Aorta (tissue), 5 donors: ENCODE measurements at regions not wholly inside any gene's neighbourhood (a gene's known extent, or its start where the extent isn't known, plus 50 kb on each side); places are given as distances from the start of the nearest gene placed in this dataset.

Experiments used
- ATAC-seq: fragments of 200-7000 bp; cut with Tn5 transposase; one replicate; pipeline ENCODE4 v1.9.1; 2022; ENCODE audit warnings: moderate library complexity; ENCODE audit not compliant: low FRiP score
- DNase-seq, 2 donors: peaks; one replicate each; pipeline ENCODE4 v3.0.0-alpha.2; 2020
- H3K27ac ChIP-seq, 2 donors: one replicate each; pipeline ENCODE4 v1.5.1; 2013; ENCODE audit warnings: low read length in 2 of 2, mild to moderate bottlenecking in 2 of 2, moderate library complexity in 2 of 2, control low read depth in 1 of 2, inconsistent platforms in 1 of 2, low read depth in 1 of 2
- H3K27me3 ChIP-seq, 2 donors: one replicate each; pipeline ENCODE4 v1.6.1; 2013; ENCODE audit warnings: control low read depth in 1 of 2, low read length in 1 of 2, mild to moderate bottlenecking in 1 of 2, moderate library complexity in 1 of 2; ENCODE audit not compliant: insufficient read depth in 2 of 2, control insufficient read depth in 1 of 2
- H3K36me3 ChIP-seq, 2 donors: one replicate each; pipeline ENCODE4 v1.6.1; 2013; ENCODE audit warnings: control low read depth in 1 of 2, low read length in 1 of 2, mild to moderate bottlenecking in 1 of 2; ENCODE audit not compliant: insufficient read depth in 2 of 2, control insufficient read depth in 1 of 2
- H3K4me1 ChIP-seq, 2 donors: one replicate each; pipeline ENCODE4 v1.6.1; 2013; ENCODE audit warnings: low read length in 2 of 2, control low read depth in 1 of 2, mild to moderate bottlenecking in 1 of 2, moderate library complexity in 1 of 2; ENCODE audit not compliant: insufficient read depth in 2 of 2, control insufficient read depth in 1 of 2
- H3K4me3 ChIP-seq, 2 donors: one replicate each; pipeline ENCODE4 v1.5.1; 2013; ENCODE audit warnings: low read length in 2 of 2, control low read depth in 1 of 2, mild to moderate bottlenecking in 1 of 2
- H3K9me3 ChIP-seq: one replicate; pipeline ENCODE4 v1.6.1; 2013; ENCODE audit warnings: mild to moderate bottlenecking, low read length; ENCODE audit not compliant: control insufficient read depth
- WGBS, 2 donors: extraction: QIAGEN DNeasy Blood & Tissue Kit; methylation state at CpG; one replicate each; pipeline ENCODE4 v1.1.7; 2013; 5-methylcytosine and 5-hydroxymethylcytosine counted together
- intact Hi-C, 2 donors: fragments of 100-400 bp; cut with DNase I; formaldehyde crosslinking; loops; one replicate each; pipeline versions ENCODE4 v1.14.2 to v1.15.0; 2022
- donor health status: healthy with polysubstance abuse.
- donor health status: Bipolar disorder and iron deficiency.
- donor health status: DM: no; HTN: no; CAD: no.
- donor health status: DM: no; HTN: no; CAD: no.
- donor health status: DM: yes; HTN: yes; CAD: no.

GRCh38 chr1:240004086-240004749 is 87.5 kb upstream of the FMN2 start:
- Histone ChIP-seq H3K4me1 (no peaks in the 10 kb centered on the region), H3K27ac (no peak overlapping the region), H3K4me3 (no peak overlapping the region), H3K9me3 (peaks cover 2% of the 10 kb centered on the region), H3K27me3 (no peaks in the 10 kb centered on the region), H3K36me3 (no peaks in the 10 kb centered on the region)
- ATAC-seq (no peak), DNase-seq (no peak)
- intact Hi-C loops: no loop called here
- WGBS, 2 donors: 56 to 64% methylated on average over 12 of the region's 12 CpGs

GRCh38 chr1:240005997-240006650 is 85.6 kb upstream of the FMN2 start:
- H3K27ac ChIP-seq: no peak overlapping the region
- ATAC-seq (no peak), DNase-seq (no peak)
- intact Hi-C loops: no loop called here
- H3K27me3 ChIP-seq: no peaks in the 10 kb centered on the region
- no peaks in the 10 kb centered on the region for H3K4me1 ChIP-seq
- 77 to 79% methylated on average over 5 of the region's 5 CpGs for WGBS, 2 donors
- peaks cover 9% of the 10 kb centered on the region for H3K9me3 ChIP-seq
- H3K4me3 ChIP-seq: no peak overlapping the region
- no peaks in the 10 kb centered on the region for H3K36me3 ChIP-seq

GRCh38 chr1:240008298-240008697 is 83.4 kb upstream of the FMN2 start:
- DNase-seq (no peak), ATAC-seq (no peak)
- H3K4me3 ChIP-seq: no peak overlapping the region
- WGBS, 2 donors: 52 to 62% methylated on average over 5 of the region's 5 CpGs
- no peaks in the 10 kb centered on the region for H3K27me3 ChIP-seq
- intact Hi-C loops: no loop called here
- no peaks in the 10 kb centered on the region for H3K36me3 ChIP-seq
- H3K27ac ChIP-seq: no peak overlapping the region
- H3K9me3 ChIP-seq: peaks cover 7% of the 10 kb centered on the region
- H3K4me1 ChIP-seq: no peaks in the 10 kb centered on the region

- Histone ChIP-seq H3K4me3 (no peak overlapping the region), H3K9me3 (peaks cover 8% of the 10 kb centered on the region), H3K27ac (no peak overlapping the region), H3K36me3 (no peaks in the 10 kb centered on the region), H3K27me3 (no peaks in the 10 kb centered on the region), H3K4me1 (no peaks in the 10 kb centered on the region)
- ATAC-seq (no peak), DNase-seq (no peak)
- WGBS, 2 donors: 68 to 69% methylated on average over 5 of the region's 5 CpGs
- intact Hi-C loops: no loop called here
Observed at GRCh38 chr1:240014051-240014450, 77.6 kb upstream of the FMN2 start.

- intact Hi-C loops: no loop called here
- ATAC-seq (no peak), DNase-seq (no peak)
- Histone ChIP-seq H3K27ac (no peak overlapping the region), H3K36me3 (no peaks in the 10 kb centered on the region), H3K9me3 (peaks cover under 1% of the 10 kb centered on the region), H3K4me3 (no peak overlapping the region), H3K27me3 (no peaks in the 10 kb centered on the region), H3K4me1 (no peaks in the 10 kb centered on the region)
- WGBS, 2 donors: 88% methylated on average over 1 of the region's 1 CpG
Observed at GRCh38 chr1:240018617-240019016, 73.1 kb upstream of the FMN2 start.

GRCh38 chr1:240019524-240019923 is 72.2 kb upstream of the FMN2 start:
- intact Hi-C loops: no loop called here
- Histone ChIP-seq H3K27me3 (no peaks in the 10 kb centered on the region), H3K4me1 (no peaks in the 10 kb centered on the region), H3K4me3 (no peak overlapping the region), H3K9me3 (no peaks in the 10 kb centered on the region), H3K27ac (no peak overlapping the region), H3K36me3 (no peaks in the 10 kb centered on the region)
- DNase-seq (no peak), ATAC-seq (no peak)

GRCh38 chr1:240020871-240021270 is 70.8 kb upstream of the FMN2 start:
- H3K36me3 ChIP-seq: no peaks in the 10 kb centered on the region
- ATAC-seq (no peak), DNase-seq (no peak)
- H3K4me3 ChIP-seq: no peak overlapping the region
- H3K4me1 ChIP-seq: no peaks in the 10 kb centered on the region
- 79 to 80% methylated on average over 3 of the region's 3 CpGs for WGBS, 2 donors
- no peak overlapping the region for H3K27ac ChIP-seq
- intact Hi-C loops: no loop called here
- H3K27me3 ChIP-seq: no peaks in the 10 kb centered on the region
- H3K9me3 ChIP-seq: no peaks in the 10 kb centered on the region

- no peak for DNase-seq
- Histone ChIP-seq H3K9me3 (no peaks in the 10 kb centered on the region), H3K4me1 (no peaks in the 10 kb centered on the region), H3K27ac (no peak overlapping the region), H3K36me3 (no peaks in the 10 kb centered on the region), H3K27me3 (no peaks in the 10 kb centered on the region), H3K4me3 (no peak overlapping the region)
- intact Hi-C loops: no loop called here
- no peak for ATAC-seq
- WGBS, 2 donors: 52 to 59% methylated on average over 3 of the region's 3 CpGs
Observed at GRCh38 chr1:240021709-240022108, 70.0 kb upstream of the FMN2 start.

GRCh38 chr1:240027059-240027462 is 64.6 kb upstream of the FMN2 start:
- Histone ChIP-seq H3K27ac (no peak overlapping the region), H3K4me1 (no peaks in the 10 kb centered on the region), H3K4me3 (no peak overlapping the region), H3K9me3 (no peaks in the 10 kb centered on the region), H3K27me3 (no peaks in the 10 kb centered on the region), H3K36me3 (no peaks in the 10 kb centered on the region)
- DNase-seq: no peak
- 3 to 4% methylated on average over 5 of the region's 5 CpGs for WGBS, 2 donors
- ATAC-seq: no peak
- intact Hi-C loops: loop anchor here in 1 of 2 donors (5.0 kb wide), 1 partner anchor 125 kb away; no protein-coding TSS in a partner anchor
